ENCODE measurements at regions not wholly inside any gene's neighbourhood (a gene's known extent, or its start where the extent isn't known, plus 50 kb on each side); places are given as distances from the start of the nearest gene placed in this dataset.
A peak's percentile ranks its signal among the peaks of the same experiment; 100 is the strongest.
"Not testable (repeated sequence)": the region's sequence is repeated elsewhere in the genome, so short reads cannot be mapped to it uniquely, and the experiment has no call there.

GRCh38 chr11:3454844-3455243 lies 75.9 kb upstream of the ZNF195 start:
- H3K79me2 ChIP-seq (ENCODE audit: insufficient read depth, low read length); H2AFZ ChIP-seq (ENCODE audit: low read depth, low read length, severe bottlenecking); H3K27me3 ChIP-seq (ENCODE audit: low read length); H3K9me3 ChIP-seq (ENCODE audit: insufficient read depth, low read length); H4K20me1 ChIP-seq (ENCODE audit: low read depth, low read length); H3K36me3 ChIP-seq (ENCODE audit: low read length); H3K9me2 ChIP-seq (replicated peaks; ENCODE audit: insufficient read depth, low read length); H3F3A ChIP-seq (ENCODE audit: insufficient read depth); H3K4me3 ChIP-seq (ENCODE audit: insufficient read depth, low read length, poor library complexity, severe bottlenecking); H3K27ac ChIP-seq (ENCODE audit: low read depth, low read length); H3K9ac ChIP-seq (ENCODE audit: low read length); H3K4me2 ChIP-seq (ENCODE audit: low read depth, low read length, poor library complexity, severe bottlenecking): not testable (repeated sequence)
- TF ChIP-seq CTCF (IDR thresholded peaks at IDR 0.05; ENCODE audit: insufficient read depth, low read length, poor library complexity, severe bottlenecking), result peak; percentile 48

GRCh38 chr11:3453596-3454256 lies 74.8 kb upstream of the ZNF195 start:
- H3K9ac ChIP-seq (ENCODE audit: low read length); H3F3A ChIP-seq (ENCODE audit: insufficient read depth); H4K20me1 ChIP-seq (ENCODE audit: low read depth, low read length): not testable (repeated sequence)

GRCh38 chr11:3450822-3451221 lies 71.9 kb upstream of the ZNF195 start:
- H3K9me2 ChIP-seq (replicated peaks; ENCODE audit: insufficient read depth, low read length); H3K79me2 ChIP-seq (ENCODE audit: insufficient read depth, low read length); H3F3A ChIP-seq (ENCODE audit: insufficient read depth); H4K20me1 ChIP-seq (ENCODE audit: low read depth, low read length); H3K27ac ChIP-seq (ENCODE audit: low read depth, low read length); H3K27me3 ChIP-seq (ENCODE audit: low read length); H2AFZ ChIP-seq (ENCODE audit: low read depth, low read length, severe bottlenecking); H3K9ac ChIP-seq (ENCODE audit: low read length); H3K4me2 ChIP-seq (ENCODE audit: low read depth, low read length, poor library complexity, severe bottlenecking); H3K4me3 ChIP-seq (ENCODE audit: insufficient read depth, low read length, poor library complexity, severe bottlenecking); H3K36me3 ChIP-seq (ENCODE audit: low read length); H3K9me3 ChIP-seq (ENCODE audit: insufficient read depth, low read length): not testable (repeated sequence)

More at GRCh38 chr11:3453596-3454256, 74.8 kb upstream of the ZNF195 start:
- not testable (repeated sequence) for H3K9me3 ChIP-seq (ENCODE audit: insufficient read depth, low read length); H3K27ac ChIP-seq (ENCODE audit: low read depth, low read length); H3K36me3 ChIP-seq (ENCODE audit: low read length); H3K4me3 ChIP-seq (ENCODE audit: insufficient read depth, low read length, poor library complexity, severe bottlenecking); H2AFZ ChIP-seq (ENCODE audit: low read depth, low read length, severe bottlenecking); H3K4me2 ChIP-seq (ENCODE audit: low read depth, low read length, poor library complexity, severe bottlenecking); H3K79me2 ChIP-seq (ENCODE audit: insufficient read depth, low read length); H3K27me3 ChIP-seq (ENCODE audit: low read length); H3K9me2 ChIP-seq (replicated peaks; ENCODE audit: insufficient read depth, low read length)

- H3K9me2 ChIP-seq (replicated peaks; ENCODE audit: insufficient read depth, low read length); H4K20me1 ChIP-seq (ENCODE audit: low read depth, low read length); H3K9me3 ChIP-seq (ENCODE audit: insufficient read depth, low read length); H3K9ac ChIP-seq (ENCODE audit: low read length); H2AFZ ChIP-seq (ENCODE audit: low read depth, low read length, severe bottlenecking); H3K4me3 ChIP-seq (ENCODE audit: insufficient read depth, low read length, poor library complexity, severe bottlenecking); H3K27ac ChIP-seq (ENCODE audit: low read depth, low read length); H3K36me3 ChIP-seq (ENCODE audit: low read length); H3F3A ChIP-seq (ENCODE audit: insufficient read depth); H3K79me2 ChIP-seq (ENCODE audit: insufficient read depth, low read length); H3K27me3 ChIP-seq (ENCODE audit: low read length); H3K4me2 ChIP-seq (ENCODE audit: low read depth, low read length, poor library complexity, severe bottlenecking): not testable (repeated sequence)
These were observed 66.6 kb upstream of the ZNF195 start for GRCh38 chr11:3445535-3445934.

GRCh38 chr11:3444420-3444744 lies 65.4 kb upstream of the ZNF195 start:
- not testable (repeated sequence) for H3K9ac ChIP-seq (ENCODE audit: low read length); H3K4me2 ChIP-seq (ENCODE audit: low read depth, low read length, poor library complexity, severe bottlenecking); H3K36me3 ChIP-seq (ENCODE audit: low read length); H3K27ac ChIP-seq (ENCODE audit: low read depth, low read length); H3F3A ChIP-seq (ENCODE audit: insufficient read depth); H3K9me2 ChIP-seq (replicated peaks; ENCODE audit: insufficient read depth, low read length); H3K79me2 ChIP-seq (ENCODE audit: insufficient read depth, low read length); H4K20me1 ChIP-seq (ENCODE audit: low read depth, low read length); H3K27me3 ChIP-seq (ENCODE audit: low read length); H2AFZ ChIP-seq (ENCODE audit: low read depth, low read length, severe bottlenecking); H3K4me3 ChIP-seq (ENCODE audit: insufficient read depth, low read length, poor library complexity, severe bottlenecking); H3K9me3 ChIP-seq (ENCODE audit: insufficient read depth, low read length)

- not testable (repeated sequence) for H3F3A ChIP-seq (ENCODE audit: insufficient read depth); H4K20me1 ChIP-seq (ENCODE audit: low read depth, low read length); H3K27ac ChIP-seq (ENCODE audit: low read depth, low read length); H3K4me2 ChIP-seq (ENCODE audit: low read depth, low read length, poor library complexity, severe bottlenecking); H2AFZ ChIP-seq (ENCODE audit: low read depth, low read length, severe bottlenecking); H3K9me2 ChIP-seq (replicated peaks; ENCODE audit: insufficient read depth, low read length); H3K4me3 ChIP-seq (ENCODE audit: insufficient read depth, low read length, poor library complexity, severe bottlenecking); H3K27me3 ChIP-seq (ENCODE audit: low read length); H3K9me3 ChIP-seq (ENCODE audit: insufficient read depth, low read length); H3K79me2 ChIP-seq (ENCODE audit: insufficient read depth, low read length); H3K9ac ChIP-seq (ENCODE audit: low read length); H3K36me3 ChIP-seq (ENCODE audit: low read length)
These were observed 64.9 kb upstream of the ZNF195 start for GRCh38 chr11:3443700-3444419.

GRCh38 chr11:3437441-3437840 lies 58.5 kb upstream of the ZNF195 start:
- H3K4me3 ChIP-seq (ENCODE audit: insufficient read depth, low read length, poor library complexity, severe bottlenecking); H4K20me1 ChIP-seq (ENCODE audit: low read depth, low read length); H3K9me3 ChIP-seq (ENCODE audit: insufficient read depth, low read length); H3K27ac ChIP-seq (ENCODE audit: low read depth, low read length); H3K9ac ChIP-seq (ENCODE audit: low read length); H3K36me3 ChIP-seq (ENCODE audit: low read length); H3K79me2 ChIP-seq (ENCODE audit: insufficient read depth, low read length); H3F3A ChIP-seq (ENCODE audit: insufficient read depth); H2AFZ ChIP-seq (ENCODE audit: low read depth, low read length, severe bottlenecking); H3K4me2 ChIP-seq (ENCODE audit: low read depth, low read length, poor library complexity, severe bottlenecking); H3K27me3 ChIP-seq (ENCODE audit: low read length); H3K9me2 ChIP-seq (replicated peaks; ENCODE audit: insufficient read depth, low read length): not testable (repeated sequence)

Measured in SU-DHL-6 (cell line).